Body of pancreas (tissue), 4 donors: ENCODE measurements at regions not wholly inside any gene's neighbourhood (a gene's known extent, or its start where the extent isn't known, plus 50 kb on each side); places are given as distances from the start of the nearest gene placed in this dataset.

ENCODE experiments used
- ATAC-seq: fragments of 150-250 bp; one replicate; pipeline ENCODE4 v1.9.1; 2016
- DNase-seq, 4 donors: peaks; one replicate each; pipeline ENCODE4 v3.0.0-alpha.2; 2019
- H3K27ac ChIP-seq, 4 donors: fragments of 200-600 bp; sonication (generic); 1 replicate in 3 of 4; 2 replicates in 1 of 4; pipeline versions ENCODE4 v1.5.1 to v1.6.1; 2016 to 2019; ENCODE audit warnings: mild to moderate bottlenecking in 1 of 4, mixed read lengths in 1 of 4, moderate library complexity in 1 of 4
- H3K27me3 ChIP-seq, 2 donors: fragments of 200-600 bp; sonication (generic); one replicate each; pipeline ENCODE4 v1.6.0; 2016; ENCODE audit warnings: mild to moderate bottlenecking in 1 of 2
- H3K36me3 ChIP-seq, 2 donors: fragments of 200-600 bp; sonication (generic); replicated peaks in 1 of 2; 2 replicates each; pipeline ENCODE4 v1.5.1; 2016; ENCODE audit warnings: low read depth in 2 of 2; ENCODE audit not compliant: insufficient read depth in 1 of 2
- H3K4me1 ChIP-seq: fragments of 200-600 bp; sonication (generic); one replicate; pipeline ENCODE4 v1.6.0; 2016
- H3K4me3 ChIP-seq, 2 donors: fragments of 200-600 bp; sonication (generic); 1 replicate in 1 of 2; 2 replicates in 1 of 2; pipeline ENCODE4 v1.5.1; 2016 to 2019
- H3K9me3 ChIP-seq, 3 donors: fragments of 200-600 bp; sonication (generic); 1 replicate in 2 of 3; 2 replicates in 1 of 3; pipeline ENCODE4 v1.5.1; 2016
- POLR2A ChIP-seq, 3 donors: fragments of 450-650 bp; IDR thresholded peaks; one replicate each; pipeline ENCODE4 v1.6.1; 2016; ENCODE audit warnings: antibody characterized with exemption in 3 of 3, mild to moderate bottlenecking in 2 of 3
- WGBS, 2 donors: methylation state at CpG; one replicate each; pipeline ENCODE4 v1.1.5; 2017; 5-methylcytosine and 5-hydroxymethylcytosine counted together
- intact Hi-C: fragments of 100-400 bp; cut with DNase I; formaldehyde crosslinking; loops from one replicate; pipeline ENCODE4 v1.15.1; 2023
- TF ChIP-seq, protein P1 (sequence below), 7 experiments: fragments of 450-650 bp in 4 of 7; fragments of 200-600 bp in 3 of 7; sonication (generic) in 3 of 7; IDR thresholded peaks; one replicate each; pipeline ENCODE4 v1.5.1; 2016 to 2019; ENCODE audit warnings: antibody characterized with exemption in 7 of 7

DNA sequence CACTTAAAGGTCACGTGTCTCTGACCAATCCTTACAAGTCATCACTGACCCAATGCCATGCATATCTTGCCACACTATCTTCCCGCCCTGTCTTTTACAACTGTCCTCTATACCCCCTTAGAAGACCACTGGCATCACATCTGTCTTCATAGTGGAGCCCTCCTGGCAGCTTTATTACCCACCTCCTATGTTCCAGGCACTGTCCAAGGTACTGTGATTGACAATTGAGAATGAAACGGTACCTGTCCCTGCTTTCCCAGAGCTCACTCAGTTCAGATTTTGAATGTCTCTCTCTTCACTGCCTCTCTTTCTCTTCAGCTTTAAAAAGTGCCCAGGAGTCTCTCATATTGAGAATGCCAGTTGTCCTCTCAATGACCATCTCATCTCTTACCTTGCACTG is 88.6 kb downstream of the ARHGAP36 start:
- no peaks in the 10 kb centered on the region for H3K4me1 ChIP-seq
- H3K27me3 ChIP-seq = no peaks in the 10 kb centered on the region
- DNase-seq (no peak), ATAC-seq (no peak)
- H3K36me3 ChIP-seq = no peaks in the 10 kb centered on the region
- H3K4me3 ChIP-seq = no peak overlapping the region
- H3K27ac ChIP-seq = no peak overlapping the region
- no peaks in the 10 kb centered on the region for H3K9me3 ChIP-seq
- 33 to 51% methylated on average over 3 of the region's 3 CpGs for WGBS, 2 donors
- TF ChIP-seq POLR2A (IDR thresholded peaks at IDR 0.05) = no peak
- TF ChIP-seq, protein P1, sequence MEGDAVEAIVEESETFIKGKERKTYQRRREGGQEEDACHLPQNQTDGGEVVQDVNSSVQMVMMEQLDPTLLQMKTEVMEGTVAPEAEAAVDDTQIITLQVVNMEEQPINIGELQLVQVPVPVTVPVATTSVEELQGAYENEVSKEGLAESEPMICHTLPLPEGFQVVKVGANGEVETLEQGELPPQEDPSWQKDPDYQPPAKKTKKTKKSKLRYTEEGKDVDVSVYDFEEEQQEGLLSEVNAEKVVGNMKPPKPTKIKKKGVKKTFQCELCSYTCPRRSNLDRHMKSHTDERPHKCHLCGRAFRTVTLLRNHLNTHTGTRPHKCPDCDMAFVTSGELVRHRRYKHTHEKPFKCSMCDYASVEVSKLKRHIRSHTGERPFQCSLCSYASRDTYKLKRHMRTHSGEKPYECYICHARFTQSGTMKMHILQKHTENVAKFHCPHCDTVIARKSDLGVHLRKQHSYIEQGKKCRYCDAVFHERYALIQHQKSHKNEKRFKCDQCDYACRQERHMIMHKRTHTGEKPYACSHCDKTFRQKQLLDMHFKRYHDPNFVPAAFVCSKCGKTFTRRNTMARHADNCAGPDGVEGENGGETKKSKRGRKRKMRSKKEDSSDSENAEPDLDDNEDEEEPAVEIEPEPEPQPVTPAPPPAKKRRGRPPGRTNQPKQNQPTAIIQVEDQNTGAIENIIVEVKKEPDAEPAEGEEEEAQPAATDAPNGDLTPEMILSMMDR (IDR thresholded peaks at IDR 0.05) = no peak
- intact Hi-C loops = no loop called here
